ENCODE measurements at regions not wholly inside any gene's neighbourhood (a gene's known extent, or its start where the extent isn't known, plus 50 kb on each side); places are given as distances from the start of the nearest gene placed in this dataset.

DNA sequence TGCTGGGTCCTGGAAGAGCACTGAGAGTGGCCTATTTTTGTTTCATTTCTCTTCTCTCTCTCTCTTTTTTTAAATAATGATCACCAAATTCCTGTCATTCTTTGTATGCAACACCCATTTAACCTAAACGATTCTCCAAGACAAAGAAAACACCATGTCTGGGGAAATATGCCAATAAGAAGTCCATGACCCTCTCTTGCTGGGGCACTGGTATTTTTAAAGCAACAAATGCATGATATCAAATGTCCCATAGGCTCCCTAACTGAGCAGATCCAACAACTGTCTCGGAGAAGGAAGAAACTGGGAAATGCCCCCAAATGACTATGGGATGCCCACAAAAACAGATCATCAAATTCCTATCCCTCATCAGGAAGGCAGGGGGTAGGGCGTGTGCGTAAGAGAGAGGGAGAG, 567.4 kb downstream of the CCDC171 start (continued):
- TF ChIP-seq, protein P1, sequence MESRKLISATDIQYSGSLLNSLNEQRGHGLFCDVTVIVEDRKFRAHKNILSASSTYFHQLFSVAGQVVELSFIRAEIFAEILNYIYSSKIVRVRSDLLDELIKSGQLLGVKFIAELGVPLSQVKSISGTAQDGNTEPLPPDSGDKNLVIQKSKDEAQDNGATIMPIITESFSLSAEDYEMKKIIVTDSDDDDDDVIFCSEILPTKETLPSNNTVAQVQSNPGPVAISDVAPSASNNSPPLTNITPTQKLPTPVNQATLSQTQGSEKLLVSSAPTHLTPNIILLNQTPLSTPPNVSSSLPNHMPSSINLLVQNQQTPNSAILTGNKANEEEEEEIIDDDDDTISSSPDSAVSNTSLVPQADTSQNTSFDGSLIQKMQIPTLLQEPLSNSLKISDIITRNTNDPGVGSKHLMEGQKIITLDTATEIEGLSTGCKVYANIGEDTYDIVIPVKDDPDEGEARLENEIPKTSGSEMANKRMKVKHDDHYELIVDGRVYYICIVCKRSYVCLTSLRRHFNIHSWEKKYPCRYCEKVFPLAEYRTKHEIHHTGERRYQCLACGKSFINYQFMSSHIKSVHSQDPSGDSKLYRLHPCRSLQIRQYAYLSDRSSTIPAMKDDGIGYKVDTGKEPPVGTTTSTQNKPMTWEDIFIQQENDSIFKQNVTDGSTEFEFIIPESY (IDR thresholded peaks at IDR 0.05): no peak
- no peak for TF ChIP-seq HNF4A (conservative IDR thresholded peaks at IDR 0.05)
- TF ChIP-seq HNF4G (IDR thresholded peaks at IDR 0.05): no peak
- TF ChIP-seq, protein P2, sequence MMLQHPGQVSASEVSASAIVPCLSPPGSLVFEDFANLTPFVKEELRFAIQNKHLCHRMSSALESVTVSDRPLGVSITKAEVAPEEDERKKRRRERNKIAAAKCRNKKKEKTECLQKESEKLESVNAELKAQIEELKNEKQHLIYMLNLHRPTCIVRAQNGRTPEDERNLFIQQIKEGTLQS (IDR thresholded peaks at IDR 0.05): no peak

DNA sequence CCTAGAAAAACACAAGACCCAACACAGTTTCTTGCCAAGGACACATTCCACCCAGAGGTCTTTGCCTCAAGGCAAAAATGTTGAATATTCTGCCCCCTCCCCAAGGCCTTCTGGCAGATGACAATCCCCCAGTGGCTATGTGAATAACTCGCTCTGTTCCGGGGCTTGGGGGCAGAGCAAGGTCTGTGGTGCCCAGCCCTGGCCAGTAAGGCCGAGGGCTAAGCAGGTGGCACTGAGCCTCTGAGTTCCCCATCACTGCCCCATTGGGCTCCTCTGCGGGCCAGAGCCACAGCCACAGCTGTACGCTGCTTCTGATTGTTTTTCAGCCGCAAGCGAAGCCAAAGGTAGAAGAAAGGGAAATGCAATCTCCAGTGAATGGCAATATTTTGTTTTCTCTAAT, 567.9 kb downstream of the CCDC171 start:
- no peak overlapping the region for H3K27ac ChIP-seq (ENCODE audit: low read depth in 1 of 2, low read length in 2 of 2)
- H3K36me3 ChIP-seq (ENCODE audit: control insufficient read depth in 4 of 4, insufficient read depth in 3 of 4, low read depth in 1 of 4, low read length in 3 of 4): no peaks in the 10 kb centered on the region
- H3K4me3 ChIP-seq (ENCODE audit: low read depth in 1 of 3, low read length in 3 of 3): no peak overlapping the region
- H3K27me3 ChIP-seq (ENCODE audit: control insufficient read depth in 4 of 4, insufficient read depth in 4 of 4, low read length in 3 of 4): no peaks in the 10 kb centered on the region
- H3K4me1 ChIP-seq (ENCODE audit: control insufficient read depth in 4 of 4, insufficient read depth in 4 of 4, low read length in 3 of 4): no peaks in the 10 kb centered on the region
- H3K9me3 ChIP-seq (ENCODE audit: control insufficient read depth in 4 of 4, low read length in 3 of 4): no peaks in the 10 kb centered on the region
- TF ChIP-seq, protein P3, sequence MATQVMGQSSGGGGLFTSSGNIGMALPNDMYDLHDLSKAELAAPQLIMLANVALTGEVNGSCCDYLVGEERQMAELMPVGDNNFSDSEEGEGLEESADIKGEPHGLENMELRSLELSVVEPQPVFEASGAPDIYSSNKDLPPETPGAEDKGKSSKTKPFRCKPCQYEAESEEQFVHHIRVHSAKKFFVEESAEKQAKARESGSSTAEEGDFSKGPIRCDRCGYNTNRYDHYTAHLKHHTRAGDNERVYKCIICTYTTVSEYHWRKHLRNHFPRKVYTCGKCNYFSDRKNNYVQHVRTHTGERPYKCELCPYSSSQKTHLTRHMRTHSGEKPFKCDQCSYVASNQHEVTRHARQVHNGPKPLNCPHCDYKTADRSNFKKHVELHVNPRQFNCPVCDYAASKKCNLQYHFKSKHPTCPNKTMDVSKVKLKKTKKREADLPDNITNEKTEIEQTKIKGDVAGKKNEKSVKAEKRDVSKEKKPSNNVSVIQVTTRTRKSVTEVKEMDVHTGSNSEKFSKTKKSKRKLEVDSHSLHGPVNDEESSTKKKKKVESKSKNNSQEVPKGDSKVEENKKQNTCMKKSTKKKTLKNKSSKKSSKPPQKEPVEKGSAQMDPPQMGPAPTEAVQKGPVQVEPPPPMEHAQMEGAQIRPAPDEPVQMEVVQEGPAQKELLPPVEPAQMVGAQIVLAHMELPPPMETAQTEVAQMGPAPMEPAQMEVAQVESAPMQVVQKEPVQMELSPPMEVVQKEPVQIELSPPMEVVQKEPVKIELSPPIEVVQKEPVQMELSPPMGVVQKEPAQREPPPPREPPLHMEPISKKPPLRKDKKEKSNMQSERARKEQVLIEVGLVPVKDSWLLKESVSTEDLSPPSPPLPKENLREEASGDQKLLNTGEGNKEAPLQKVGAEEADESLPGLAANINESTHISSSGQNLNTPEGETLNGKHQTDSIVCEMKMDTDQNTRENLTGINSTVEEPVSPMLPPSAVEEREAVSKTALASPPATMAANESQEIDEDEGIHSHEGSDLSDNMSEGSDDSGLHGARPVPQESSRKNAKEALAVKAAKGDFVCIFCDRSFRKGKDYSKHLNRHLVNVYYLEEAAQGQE (IDR thresholded peaks at IDR 0.05): no peak
- TF ChIP-seq EGR1 (IDR thresholded peaks at IDR 0.05; ENCODE audit: low read depth in 2 of 2) (no peak), RAD21 (IDR thresholded peaks at IDR 0.05) (no peak), RXRA (IDR thresholded peaks at IDR 0.05) (no peak), TAF1 (conservative IDR thresholded peaks at IDR 0.05) (no peak), FOXA2 (IDR thresholded peaks at IDR 0.05) (no peak), NR2F2 (IDR thresholded peaks at IDR 0.05) (no peak), JUND (IDR thresholded peaks at IDR 0.05) (no peak), HNF4G (IDR thresholded peaks at IDR 0.05) (no peak), YY1 (IDR thresholded peaks at IDR 0.05) (no peak), SP1 (IDR thresholded peaks at IDR 0.05) (no peak), FOXA1 (IDR thresholded peaks at IDR 0.05) (no peak)
- TF ChIP-seq, protein P4, sequence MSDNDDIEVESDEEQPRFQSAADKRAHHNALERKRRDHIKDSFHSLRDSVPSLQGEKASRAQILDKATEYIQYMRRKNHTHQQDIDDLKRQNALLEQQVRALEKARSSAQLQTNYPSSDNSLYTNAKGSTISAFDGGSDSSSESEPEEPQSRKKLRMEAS (IDR thresholded peaks at IDR 0.05): no peak
- TF ChIP-seq, protein P2 (IDR thresholded peaks at IDR 0.05): no peak
- 93% methylated on average over 7 of the region's 7 CpGs for WGBS
- no peak for DNase-seq (ENCODE audit: low spot score)
- no peak overlapping the region for H3K9ac ChIP-seq (ENCODE audit: low read depth in 1 of 2, low read length in 2 of 2)

DNA sequence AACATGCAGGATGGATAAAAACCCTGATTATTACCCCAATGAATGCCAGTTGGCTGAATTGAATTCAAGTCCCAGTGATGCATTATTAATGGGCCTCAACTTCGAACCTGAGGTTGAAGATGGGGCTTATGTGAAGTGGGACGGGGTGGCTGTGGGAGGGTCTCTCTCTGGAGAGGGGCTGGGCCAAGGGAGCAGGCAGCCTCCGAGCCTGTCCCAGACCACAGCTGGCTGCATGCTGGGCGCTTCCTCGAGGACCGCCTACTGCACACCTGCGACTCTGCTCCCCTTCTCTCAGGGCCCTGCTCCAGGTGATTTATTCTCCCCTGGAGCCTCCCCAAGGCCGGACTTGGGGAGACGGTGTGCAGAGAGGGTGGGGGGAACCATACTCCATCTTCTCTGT, 568.3 kb downstream of the CCDC171 start:
- TF ChIP-seq, protein P4 (IDR thresholded peaks at IDR 0.05): no peak
- no peak for TF ChIP-seq FOXA2 (IDR thresholded peaks at IDR 0.05)
- TF ChIP-seq TAF1 (conservative IDR thresholded peaks at IDR 0.05): no peak
- TF ChIP-seq HNF4G (IDR thresholded peaks at IDR 0.05): no peak
- no peak for TF ChIP-seq JUND (IDR thresholded peaks at IDR 0.05)
- no peak for TF ChIP-seq YY1 (IDR thresholded peaks at IDR 0.05)
- no peak overlapping the region for H3K4me3 ChIP-seq (ENCODE audit: low read depth in 1 of 3, low read length in 3 of 3)
- no peaks in the 10 kb centered on the region for H3K36me3 ChIP-seq (ENCODE audit: control insufficient read depth in 4 of 4, insufficient read depth in 3 of 4, low read depth in 1 of 4, low read length in 3 of 4)
- WGBS: 88% methylated on average over 9 of the region's 9 CpGs
- H3K9me3 ChIP-seq (ENCODE audit: control insufficient read depth in 4 of 4, low read length in 3 of 4): no peaks in the 10 kb centered on the region
- no peak overlapping the region for H3K27ac ChIP-seq (ENCODE audit: low read depth in 1 of 2, low read length in 2 of 2)
- no peak overlapping the region for H3K9ac ChIP-seq (ENCODE audit: low read depth in 1 of 2, low read length in 2 of 2)
- no peaks in the 10 kb centered on the region for H3K27me3 ChIP-seq (ENCODE audit: control insufficient read depth in 4 of 4, insufficient read depth in 4 of 4, low read length in 3 of 4)
- H3K4me1 ChIP-seq (ENCODE audit: control insufficient read depth in 4 of 4, insufficient read depth in 4 of 4, low read length in 3 of 4): no peaks in the 10 kb centered on the region
- no peak for DNase-seq (ENCODE audit: low spot score)

Measured in liver (tissue), 7 donors.